MG63 (cell line): ENCODE measurements at regions not wholly inside any gene's neighbourhood (a gene's known extent, or its start where the extent isn't known, plus 50 kb on each side); places are given as distances from the start of the nearest gene placed in this dataset.

Source experiments
- DNase-seq: peaks from one replicate; pipeline ENCODE4 v3.0.0-alpha.2; 2020
- H3K27me3 ChIP-seq: fragments of 250-450 bp; sonication (Bioruptor Pico); 2 replicates; pipeline ENCODE4 v1.5.1; 2020; ENCODE audit warnings: mild to moderate bottlenecking, moderate library complexity
- H3K36me3 ChIP-seq: fragments of 250-450 bp; sonication (Bioruptor Pico); 2 replicates; pipeline ENCODE4 v1.5.1; 2020; ENCODE audit warnings: mild to moderate bottlenecking, moderate library complexity
- H3K4me3 ChIP-seq: fragments of 250-450 bp; sonication (Bioruptor Pico); 2 replicates; pipeline ENCODE4 v1.5.1; 2020; ENCODE audit warnings: mild to moderate bottlenecking, moderate library complexity
- H3K9me3 ChIP-seq: fragments of 250-450 bp; sonication (Bioruptor Pico); 2 replicates; pipeline ENCODE4 v1.5.1; 2020; ENCODE audit warnings: mild to moderate bottlenecking, moderate library complexity

DNA sequence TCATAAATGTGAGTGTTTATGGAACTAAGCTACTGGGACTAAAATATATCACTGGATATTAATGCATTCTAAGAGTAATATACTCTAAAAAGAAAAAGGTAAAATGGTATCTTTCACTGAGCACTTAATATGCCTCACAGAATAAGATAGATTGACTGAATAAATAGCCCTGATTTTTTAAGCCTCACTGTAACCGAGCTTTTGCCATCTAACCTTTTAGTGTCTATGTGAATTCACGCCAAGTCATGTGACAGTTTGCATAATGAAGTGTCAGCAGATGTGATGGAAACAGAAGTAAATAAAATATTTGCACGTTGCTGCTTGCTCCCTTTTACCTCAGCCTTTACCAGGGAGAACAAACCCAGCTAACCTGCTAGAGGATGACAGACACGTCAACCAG lies 119.7 kb upstream of the NWD2 start:
- Histone ChIP-seq H3K27me3 (no peaks in the 10 kb centered on the region), H3K9me3 (no peaks in the 10 kb centered on the region), H3K36me3 (no peaks in the 10 kb centered on the region), H3K4me3 (no peak overlapping the region)
- no peak for DNase-seq

- Histone ChIP-seq H3K36me3 (no peaks in the 10 kb centered on the region), H3K9me3 (no peaks in the 10 kb centered on the region), H3K4me3 (no peak overlapping the region), H3K27me3 (no peaks in the 10 kb centered on the region)
- no peak for DNase-seq
Measured at GRCh38 chr4:37126051-37126450, 118.5 kb upstream of the NWD2 start.

GRCh38 chr4:37130465-37130864 lies 114.1 kb upstream of the NWD2 start:
- H3K27me3 ChIP-seq, result no peaks in the 10 kb centered on the region
- no peaks in the 10 kb centered on the region for H3K9me3 ChIP-seq
- H3K4me3 ChIP-seq, result no peak overlapping the region
- no peak for DNase-seq
- no peaks in the 10 kb centered on the region for H3K36me3 ChIP-seq

DNA sequence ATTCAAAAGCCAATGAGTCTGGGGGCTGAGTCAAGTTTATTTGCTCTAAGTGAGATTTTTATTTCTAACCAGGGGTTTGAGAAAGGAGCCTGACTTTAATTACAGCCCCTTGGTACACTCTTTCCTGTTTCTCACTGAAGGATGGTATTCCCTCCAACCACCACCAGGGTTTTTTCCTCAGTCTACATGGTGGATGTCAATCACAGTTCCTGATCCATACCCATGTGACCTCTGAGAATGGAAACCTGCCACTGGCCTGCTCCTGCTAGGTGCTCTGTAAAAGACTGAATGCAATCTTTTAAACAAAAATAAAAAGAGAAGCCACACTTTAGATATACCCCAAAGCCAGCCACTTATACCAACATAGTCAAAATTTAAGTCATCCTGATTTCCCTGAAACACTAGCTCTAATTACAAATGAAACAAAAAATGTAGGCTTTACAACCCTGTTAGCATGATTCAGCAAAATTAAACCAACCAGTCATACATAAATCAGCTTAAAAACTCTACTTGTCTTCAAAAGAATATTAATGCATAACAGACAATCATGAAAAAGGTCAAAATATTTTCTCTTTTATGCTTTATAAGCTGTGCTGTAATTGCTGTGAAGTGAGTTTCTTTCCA lies 112.1 kb upstream of the NWD2 start:
- Histone ChIP-seq H3K27me3 (no peaks in the 10 kb centered on the region), H3K36me3 (no peaks in the 10 kb centered on the region), H3K4me3 (no peak overlapping the region)

GRCh38 chr4:37132975-37133360 lies 111.6 kb upstream of the NWD2 start:
- no peaks in the 10 kb centered on the region for H3K9me3 ChIP-seq
- H3K4me3 ChIP-seq, result no peak overlapping the region
- DNase-seq, result no peak
- no peaks in the 10 kb centered on the region for H3K27me3 ChIP-seq
- no peaks in the 10 kb centered on the region for H3K36me3 ChIP-seq

More for the DNA sequence above, 112.1 kb upstream of the NWD2 start:
- H3K9me3 ChIP-seq, result no peaks in the 10 kb centered on the region
- DNase-seq, result no peak

GRCh38 chr4:37138019-37138653 lies 106.4 kb upstream of the NWD2 start:
- Histone ChIP-seq H3K27me3 (no peaks in the 10 kb centered on the region), H3K4me3 (no peak overlapping the region), H3K36me3 (no peaks in the 10 kb centered on the region), H3K9me3 (no peaks in the 10 kb centered on the region)
- no peak for DNase-seq

DNA sequence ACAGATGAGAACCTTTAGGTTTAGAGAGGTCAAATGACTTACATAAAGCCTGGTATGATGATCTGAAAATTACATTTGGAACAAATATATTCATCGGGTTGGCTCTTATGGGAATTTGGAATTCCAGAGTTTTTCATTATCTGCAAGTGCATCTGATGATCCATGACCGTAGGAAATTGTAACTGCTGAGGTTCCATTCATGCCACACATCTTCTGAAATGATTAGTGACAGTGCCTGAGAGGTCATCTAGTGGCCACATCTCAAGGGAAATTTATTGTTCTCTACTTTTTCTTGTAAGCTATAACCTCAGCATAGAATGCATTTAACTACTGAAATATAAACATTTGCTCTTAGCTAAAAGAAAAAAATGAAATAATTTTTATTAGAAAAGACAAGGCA lies 105.8 kb upstream of the NWD2 start:
- Histone ChIP-seq H3K9me3 (no peaks in the 10 kb centered on the region), H3K27me3 (no peaks in the 10 kb centered on the region), H3K4me3 (no peak overlapping the region), H3K36me3 (no peaks in the 10 kb centered on the region)
- DNase-seq, result no peak

- Histone ChIP-seq H3K4me3 (no peak overlapping the region), H3K27me3 (no peaks in the 10 kb centered on the region), H3K36me3 (no peaks in the 10 kb centered on the region), H3K9me3 (no peaks in the 10 kb centered on the region)
- no peak for DNase-seq
Measured at GRCh38 chr4:37139987-37140386, 104.6 kb upstream of the NWD2 start.

GRCh38 chr4:37146260-37146659 lies 98.3 kb upstream of the NWD2 start:
- Histone ChIP-seq H3K4me3 (no peak overlapping the region), H3K36me3 (no peaks in the 10 kb centered on the region), H3K27me3 (no peaks in the 10 kb centered on the region), H3K9me3 (no peaks in the 10 kb centered on the region)
- no peak for DNase-seq

GRCh38 chr4:37157476-37158167 lies 86.9 kb upstream of the NWD2 start:
- Histone ChIP-seq H3K36me3 (no peaks in the 10 kb centered on the region), H3K27me3 (no peaks in the 10 kb centered on the region), H3K9me3 (no peaks in the 10 kb centered on the region)

DNA sequence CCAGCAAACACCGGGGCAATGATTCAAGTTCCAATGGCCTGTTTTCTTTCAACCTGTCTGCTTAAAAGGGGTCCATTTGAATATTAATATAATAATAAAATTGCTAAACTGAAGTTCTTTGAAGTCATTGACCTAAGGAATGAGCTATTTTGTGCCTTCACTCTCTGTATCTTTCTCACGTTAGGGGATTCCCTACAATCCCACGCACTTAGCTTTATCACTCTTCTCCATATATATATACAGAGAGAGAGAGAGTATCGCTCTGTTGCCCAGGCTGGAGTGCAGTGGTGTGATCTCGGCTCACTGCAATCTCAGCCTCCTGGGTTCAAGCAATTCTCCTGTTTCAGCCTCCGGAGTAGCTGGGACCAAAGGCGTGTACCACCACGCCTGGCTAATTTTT lies 83.9 kb upstream of the NWD2 start:
- H3K4me3 ChIP-seq, result no peak overlapping the region
- no peaks in the 10 kb centered on the region for H3K27me3 ChIP-seq
- DNase-seq, result no peak
- no peaks in the 10 kb centered on the region for H3K9me3 ChIP-seq
- no peaks in the 10 kb centered on the region for H3K36me3 ChIP-seq

More at GRCh38 chr4:37157476-37158167, 86.9 kb upstream of the NWD2 start:
- DNase-seq, result no peak
- H3K4me3 ChIP-seq, result no peak overlapping the region

GRCh38 chr4:37165844-37166243 lies 78.7 kb upstream of the NWD2 start:
- no peak overlapping the region for H3K4me3 ChIP-seq
- DNase-seq, result no peak
- H3K27me3 ChIP-seq, result no peaks in the 10 kb centered on the region
- H3K36me3 ChIP-seq, result no peaks in the 10 kb centered on the region
- no peaks in the 10 kb centered on the region for H3K9me3 ChIP-seq

DNA sequence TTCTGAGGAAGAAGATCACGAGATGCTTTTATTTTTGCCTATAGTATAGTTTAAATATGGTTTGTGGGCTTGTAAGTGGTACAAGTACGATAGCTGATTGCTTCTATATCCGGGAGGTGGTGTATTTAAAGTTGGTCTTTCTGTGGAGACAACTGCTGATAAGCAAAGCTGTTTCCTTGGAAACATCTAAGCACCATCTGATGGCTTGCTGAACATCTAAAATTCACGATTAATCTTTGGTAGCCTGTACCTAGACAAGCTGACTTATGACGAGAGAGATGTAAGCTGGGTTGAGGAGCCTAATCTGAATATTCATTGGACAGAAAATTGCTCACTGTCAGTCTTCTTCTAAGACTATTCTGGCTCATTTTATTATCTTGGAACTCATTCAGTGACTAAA lies 74.6 kb upstream of the NWD2 start:
- Histone ChIP-seq H3K4me3 (no peak overlapping the region), H3K9me3 (no peaks in the 10 kb centered on the region), H3K36me3 (no peaks in the 10 kb centered on the region), H3K27me3 (no peaks in the 10 kb centered on the region)
- no peak for DNase-seq

DNA sequence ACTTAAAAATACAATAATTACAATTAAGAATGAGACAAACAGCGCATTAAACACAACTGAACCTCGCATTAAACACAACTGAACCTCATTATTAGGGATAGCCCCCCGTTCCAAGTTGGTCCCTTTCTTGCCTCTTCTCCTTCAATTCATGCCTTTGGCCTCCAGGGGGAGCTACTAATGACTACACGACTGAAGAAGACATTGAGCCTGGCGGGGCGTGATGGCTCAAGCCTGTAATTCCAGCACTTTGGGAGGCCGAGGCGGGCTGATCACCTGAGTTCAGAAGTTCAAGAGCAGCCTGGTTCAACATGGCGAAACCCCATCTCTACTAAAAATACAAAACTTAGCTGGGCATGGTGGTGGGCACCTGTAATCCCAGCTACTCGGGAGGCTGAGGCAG lies 56.4 kb upstream of the NWD2 start:
- H3K4me3 ChIP-seq, result no peak overlapping the region
- DNase-seq, result no peak
- H3K9me3 ChIP-seq, result no peaks in the 10 kb centered on the region
- H3K36me3 ChIP-seq, result no peaks in the 10 kb centered on the region
- H3K27me3 ChIP-seq, result no peaks in the 10 kb centered on the region
